B cell (primary cell): ENCODE measurements at regions not wholly inside any gene's neighbourhood (a gene's known extent, or its start where the extent isn't known, plus 50 kb on each side); places are given as distances from the start of the nearest gene placed in this dataset.
"Not testable (repeated sequence)": the region's sequence is repeated elsewhere in the genome, so short reads cannot be mapped to it uniquely, and the experiment has no call there.

Experiments
- EZH2 ChIP-seq: IDR thresholded peaks from 2 replicates; pipeline ENCODE4 v1.6.1; 2012; ENCODE audit warnings: borderline replicate concordance, low read depth, mild to moderate bottlenecking, moderate library complexity, low read length; ENCODE audit not compliant: insufficient read depth, poor library complexity, severe bottlenecking
- TF ChIP-seq, protein P1 (sequence below): fragments of 200-600 bp; IDR thresholded peaks from one replicate; pipeline ENCODE4 v1.8.0; 2022; ENCODE audit warnings: antibody characterized with exemption, mild to moderate bottlenecking

DNA sequence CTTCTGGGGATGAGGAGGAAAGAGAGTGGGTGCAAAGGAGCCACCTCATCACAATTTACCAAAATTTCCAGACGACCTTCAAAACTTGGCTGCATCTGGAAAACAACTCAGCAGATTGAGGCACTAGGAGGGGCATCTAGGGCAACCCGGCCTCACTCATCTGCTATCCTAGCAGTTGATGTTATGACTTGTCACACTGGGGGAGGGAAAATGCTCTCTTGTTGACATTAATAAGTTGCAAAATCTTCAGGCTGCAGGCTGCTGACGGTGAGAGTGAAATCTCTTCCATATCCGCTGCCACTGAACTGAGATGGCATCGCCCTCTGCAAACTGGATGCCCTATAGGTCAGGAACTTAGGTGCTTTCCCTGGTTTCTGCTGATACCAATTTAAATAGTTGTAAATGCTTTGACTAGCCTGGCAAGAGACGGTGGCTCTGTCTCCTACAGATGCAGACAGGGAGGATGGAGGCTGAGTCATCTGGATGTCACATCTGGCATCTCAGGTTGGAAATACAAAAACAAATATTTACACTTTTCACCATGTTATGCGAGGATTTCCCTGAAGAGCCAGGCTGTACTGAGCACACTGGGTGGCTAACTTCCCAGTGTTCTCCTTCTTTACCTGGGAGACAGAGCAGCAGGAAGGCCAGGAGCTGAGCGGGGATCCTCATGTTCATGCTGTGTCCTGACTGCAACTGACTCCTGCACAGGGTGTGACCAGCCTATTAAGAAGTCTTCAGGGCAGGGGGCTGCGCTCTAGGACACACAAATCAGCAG, 209.2 kb downstream of the ANKRD36 start:
- TF ChIP-seq EZH2: not testable (repeated sequence)
- TF ChIP-seq, protein P1, sequence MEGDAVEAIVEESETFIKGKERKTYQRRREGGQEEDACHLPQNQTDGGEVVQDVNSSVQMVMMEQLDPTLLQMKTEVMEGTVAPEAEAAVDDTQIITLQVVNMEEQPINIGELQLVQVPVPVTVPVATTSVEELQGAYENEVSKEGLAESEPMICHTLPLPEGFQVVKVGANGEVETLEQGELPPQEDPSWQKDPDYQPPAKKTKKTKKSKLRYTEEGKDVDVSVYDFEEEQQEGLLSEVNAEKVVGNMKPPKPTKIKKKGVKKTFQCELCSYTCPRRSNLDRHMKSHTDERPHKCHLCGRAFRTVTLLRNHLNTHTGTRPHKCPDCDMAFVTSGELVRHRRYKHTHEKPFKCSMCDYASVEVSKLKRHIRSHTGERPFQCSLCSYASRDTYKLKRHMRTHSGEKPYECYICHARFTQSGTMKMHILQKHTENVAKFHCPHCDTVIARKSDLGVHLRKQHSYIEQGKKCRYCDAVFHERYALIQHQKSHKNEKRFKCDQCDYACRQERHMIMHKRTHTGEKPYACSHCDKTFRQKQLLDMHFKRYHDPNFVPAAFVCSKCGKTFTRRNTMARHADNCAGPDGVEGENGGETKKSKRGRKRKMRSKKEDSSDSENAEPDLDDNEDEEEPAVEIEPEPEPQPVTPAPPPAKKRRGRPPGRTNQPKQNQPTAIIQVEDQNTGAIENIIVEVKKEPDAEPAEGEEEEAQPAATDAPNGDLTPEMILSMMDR: not testable (repeated sequence)
